Esophagus squamous epithelium (tissue), 4 donors: ENCODE measurements at regions not wholly inside any gene's neighbourhood (a gene's known extent, or its start where the extent isn't known, plus 50 kb on each side); places are given as distances from the start of the nearest gene placed in this dataset.

Experiments used
- POLR2A ChIP-seq, 4 donors: fragments of 450-650 bp; IDR thresholded peaks; one replicate each; pipeline ENCODE4 v1.6.1; 2017; ENCODE audit warnings: antibody characterized with exemption in 4 of 4, mild to moderate bottlenecking in 4 of 4, moderate library complexity in 3 of 4
- TF ChIP-seq, protein P1 (sequence below), 6 experiments: fragments of 450-650 bp in 4 of 6; fragments of 200-600 bp in 2 of 6; sonication (generic) in 2 of 6; IDR thresholded peaks; one replicate each; pipeline ENCODE4 v1.5.1; 2016 to 2019; ENCODE audit warnings: antibody characterized with exemption in 6 of 6, mild to moderate bottlenecking in 4 of 6, moderate library complexity in 4 of 6

DNA sequence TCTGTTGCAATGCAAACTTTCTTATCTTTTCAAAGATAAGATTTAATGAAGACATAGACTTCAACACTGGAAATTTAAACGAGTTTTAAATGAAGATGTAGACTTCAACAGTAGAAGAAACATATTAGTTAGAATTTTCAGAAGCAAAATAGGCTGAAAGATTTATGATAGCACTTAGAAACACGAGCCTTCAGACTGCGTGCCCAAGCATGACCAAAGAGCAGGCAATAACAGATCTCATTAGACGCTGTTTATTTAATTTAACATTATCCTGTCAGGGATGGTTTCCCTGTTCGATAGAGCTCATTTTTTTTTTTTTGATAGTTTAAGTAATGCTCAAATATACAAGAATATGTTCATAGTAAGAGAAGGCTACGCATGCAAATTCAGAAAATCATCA, 604.7 kb upstream of the SOX9 start:
- TF ChIP-seq, protein P1, sequence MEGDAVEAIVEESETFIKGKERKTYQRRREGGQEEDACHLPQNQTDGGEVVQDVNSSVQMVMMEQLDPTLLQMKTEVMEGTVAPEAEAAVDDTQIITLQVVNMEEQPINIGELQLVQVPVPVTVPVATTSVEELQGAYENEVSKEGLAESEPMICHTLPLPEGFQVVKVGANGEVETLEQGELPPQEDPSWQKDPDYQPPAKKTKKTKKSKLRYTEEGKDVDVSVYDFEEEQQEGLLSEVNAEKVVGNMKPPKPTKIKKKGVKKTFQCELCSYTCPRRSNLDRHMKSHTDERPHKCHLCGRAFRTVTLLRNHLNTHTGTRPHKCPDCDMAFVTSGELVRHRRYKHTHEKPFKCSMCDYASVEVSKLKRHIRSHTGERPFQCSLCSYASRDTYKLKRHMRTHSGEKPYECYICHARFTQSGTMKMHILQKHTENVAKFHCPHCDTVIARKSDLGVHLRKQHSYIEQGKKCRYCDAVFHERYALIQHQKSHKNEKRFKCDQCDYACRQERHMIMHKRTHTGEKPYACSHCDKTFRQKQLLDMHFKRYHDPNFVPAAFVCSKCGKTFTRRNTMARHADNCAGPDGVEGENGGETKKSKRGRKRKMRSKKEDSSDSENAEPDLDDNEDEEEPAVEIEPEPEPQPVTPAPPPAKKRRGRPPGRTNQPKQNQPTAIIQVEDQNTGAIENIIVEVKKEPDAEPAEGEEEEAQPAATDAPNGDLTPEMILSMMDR (IDR thresholded peaks at IDR 0.05), result no peak
- TF ChIP-seq POLR2A (IDR thresholded peaks at IDR 0.05), result no peak
